Renal pelvis (tissue), 1 donor: ENCODE measurements at regions not wholly inside any gene's neighbourhood (a gene's known extent, or its start where the extent isn't known, plus 50 kb on each side); places are given as distances from the start of the nearest gene placed in this dataset.
A peak's percentile ranks its signal among the peaks of the same experiment; 100 is the strongest.

ENCODE experiments used
- DNase-seq: peaks from one replicate; pipeline ENCODE4 v3.0.0-alpha.2; 2013

- DNase-seq: no peak
These were observed 298.9 kb downstream of the SHOX2 start for GRCh38 chr3:157807280-157807679.

DNA sequence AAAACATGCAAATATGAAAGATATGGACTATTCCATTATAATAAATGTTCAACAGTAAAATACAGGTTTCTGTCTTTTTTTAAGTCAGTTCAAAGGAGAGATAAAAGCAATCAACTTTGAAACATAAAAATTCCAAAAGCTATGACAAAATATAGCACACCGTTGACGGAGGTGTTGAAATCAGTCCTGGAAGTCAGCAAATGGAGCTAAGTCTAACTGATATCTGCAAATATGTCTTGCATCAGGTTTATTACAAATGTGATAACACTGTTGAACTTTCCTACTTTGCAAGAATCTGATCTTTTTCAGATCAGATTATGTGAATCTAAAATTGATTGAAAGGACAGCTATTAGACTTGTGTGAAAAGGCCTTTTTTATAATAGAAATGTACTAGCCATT is 300.7 kb downstream of the SHOX2 start:
- DNase-seq: no peak

- no peak for DNase-seq
These were observed 291.6 kb upstream of the VEPH1 start for GRCh38 chr3:157794771-157795170.

GRCh38 chr3:157793745-157794144 is 290.5 kb upstream of the VEPH1 start:
- DNase-seq: no peak

DNA sequence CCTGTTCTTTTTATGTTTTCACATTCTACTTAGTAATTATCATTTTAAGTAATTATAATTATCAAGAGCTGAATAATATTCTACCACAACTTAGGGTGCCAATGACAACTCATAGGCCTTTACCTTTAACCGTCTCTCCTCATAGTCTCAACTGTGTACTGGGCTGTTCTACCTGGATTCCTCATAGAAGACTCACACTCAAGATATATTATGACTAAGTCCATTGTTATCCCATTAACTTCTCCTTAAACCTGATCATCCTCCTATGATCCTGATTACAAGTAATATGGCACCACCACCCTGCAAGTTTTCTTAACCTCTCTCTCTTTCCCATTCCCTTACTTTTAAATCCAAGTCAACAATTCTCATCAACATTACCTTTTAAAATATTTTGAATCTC is 285.9 kb upstream of the VEPH1 start:
- no peak for DNase-seq

DNA sequence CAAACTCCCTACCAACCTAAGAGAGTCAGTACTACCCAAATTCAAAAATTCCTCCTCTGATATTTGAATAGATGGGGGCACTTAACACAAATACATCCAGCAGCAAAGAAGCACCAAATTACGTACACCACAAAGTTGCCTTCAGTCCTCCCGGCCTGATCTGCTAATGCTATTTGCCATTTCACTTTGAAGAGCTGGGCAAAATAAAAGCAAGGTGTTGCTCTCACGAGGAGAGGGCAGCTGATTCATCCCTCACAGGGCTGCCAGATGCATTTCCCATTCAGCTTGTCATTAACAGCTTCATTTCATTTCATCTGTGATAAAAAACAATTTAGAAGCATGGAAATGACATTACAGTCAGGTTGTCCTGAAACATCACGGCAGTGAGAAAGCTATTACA is 283.4 kb upstream of the VEPH1 start:
- no peak for DNase-seq

DNA sequence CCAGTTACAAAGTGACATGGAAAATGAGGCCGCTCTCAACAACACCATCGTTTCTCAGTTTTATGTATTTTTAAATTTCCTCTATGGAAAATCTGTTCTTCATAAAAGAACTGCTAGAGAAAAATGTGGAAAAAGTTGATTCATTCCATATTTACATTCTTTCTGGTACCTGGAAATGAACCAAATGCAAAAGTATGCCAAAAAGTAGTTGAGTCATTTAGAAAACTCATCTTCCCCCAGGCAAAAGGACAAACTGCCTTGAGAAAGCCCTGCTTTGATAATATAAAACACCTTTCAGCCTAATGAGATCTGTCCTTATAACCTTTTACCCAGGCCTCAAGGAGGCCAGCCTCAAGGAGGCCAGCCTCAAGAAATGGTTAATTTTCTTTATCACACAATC is 283.0 kb upstream of the VEPH1 start:
- DNase-seq: no peak

- DNase-seq: no peak
These were observed 282.0 kb upstream of the VEPH1 start for GRCh38 chr3:157785102-157785826.

DNA sequence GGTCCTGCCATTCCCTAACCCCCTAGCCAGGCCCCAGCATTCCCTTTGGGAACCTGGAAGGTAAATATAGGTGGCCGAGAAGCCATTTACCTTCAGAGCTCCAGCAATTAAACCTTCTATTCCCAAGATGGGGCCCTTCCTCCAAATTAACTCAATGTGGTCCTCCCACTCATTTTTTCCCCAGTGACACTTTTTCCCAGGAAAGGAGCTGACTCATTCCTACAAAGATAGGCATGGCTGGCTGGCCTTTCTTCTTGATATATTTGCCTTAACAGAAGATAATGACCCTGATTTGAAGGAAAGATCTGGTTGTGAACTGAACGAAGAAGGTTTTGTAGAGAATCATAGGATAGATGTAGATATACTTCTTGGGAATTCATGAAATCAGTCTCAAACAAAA is 279.0 kb upstream of the VEPH1 start:
- no peak for DNase-seq

- no peak for DNase-seq
These were observed 273.6 kb upstream of the VEPH1 start for GRCh38 chr3:157776861-157777260.

- no peak for DNase-seq
These were observed 272.2 kb upstream of the VEPH1 start for GRCh38 chr3:157775446-157775845.

DNA sequence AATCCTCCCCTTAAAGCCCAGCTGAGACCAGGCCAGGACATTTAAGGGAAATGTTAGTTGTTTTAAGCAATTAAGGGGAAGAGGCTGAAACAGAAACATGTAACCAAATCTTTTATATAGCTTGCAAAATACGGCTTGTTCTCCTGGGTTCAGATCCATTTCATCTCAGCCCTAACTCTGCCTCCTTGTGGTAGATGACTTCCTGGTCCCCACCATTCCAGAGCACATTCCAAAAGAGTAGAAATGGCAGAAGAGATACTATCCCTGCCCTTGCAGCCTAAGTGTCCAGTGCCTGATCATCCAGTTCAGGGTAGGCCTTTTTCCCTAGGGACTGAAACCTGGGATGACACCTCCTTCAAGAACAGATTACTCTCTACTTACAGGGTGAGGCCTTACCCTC is 266.2 kb upstream of the VEPH1 start:
- no peak for DNase-seq

- DNase-seq: no peak
These were observed 264.4 kb upstream of the VEPH1 start for GRCh38 chr3:157767607-157768006.

GRCh38 chr3:157763644-157764043 is 260.4 kb upstream of the VEPH1 start:
- no peak for DNase-seq

DNA sequence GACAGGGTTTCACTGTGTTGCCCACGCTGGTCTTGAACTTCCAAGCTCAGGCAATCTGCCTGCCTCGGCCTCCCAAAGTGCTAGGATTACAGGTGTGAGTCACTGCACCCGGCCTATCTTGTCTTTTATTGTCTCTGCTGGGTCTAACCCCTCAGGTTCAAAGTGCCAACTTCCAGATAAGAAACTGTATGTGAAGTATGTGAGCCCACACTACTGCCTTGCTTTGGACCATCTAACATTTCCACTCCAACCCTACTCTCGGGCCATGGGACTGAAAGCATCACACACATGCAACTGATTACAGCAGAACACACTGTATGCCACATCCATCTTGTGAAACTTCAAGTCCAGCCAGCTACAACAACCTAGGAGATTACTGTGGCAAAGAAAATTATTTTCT is 256.1 kb upstream of the VEPH1 start:
- no peak for DNase-seq

GRCh38 chr3:157755233-157755632 is 252.0 kb upstream of the VEPH1 start:
- no peak for DNase-seq

- DNase-seq: peak; percentile 8
These were observed 251.2 kb upstream of the VEPH1 start for GRCh38 chr3:157754451-157754850.

GRCh38 chr3:157753787-157754136 is 250.5 kb upstream of the VEPH1 start:
- no peak for DNase-seq

DNA sequence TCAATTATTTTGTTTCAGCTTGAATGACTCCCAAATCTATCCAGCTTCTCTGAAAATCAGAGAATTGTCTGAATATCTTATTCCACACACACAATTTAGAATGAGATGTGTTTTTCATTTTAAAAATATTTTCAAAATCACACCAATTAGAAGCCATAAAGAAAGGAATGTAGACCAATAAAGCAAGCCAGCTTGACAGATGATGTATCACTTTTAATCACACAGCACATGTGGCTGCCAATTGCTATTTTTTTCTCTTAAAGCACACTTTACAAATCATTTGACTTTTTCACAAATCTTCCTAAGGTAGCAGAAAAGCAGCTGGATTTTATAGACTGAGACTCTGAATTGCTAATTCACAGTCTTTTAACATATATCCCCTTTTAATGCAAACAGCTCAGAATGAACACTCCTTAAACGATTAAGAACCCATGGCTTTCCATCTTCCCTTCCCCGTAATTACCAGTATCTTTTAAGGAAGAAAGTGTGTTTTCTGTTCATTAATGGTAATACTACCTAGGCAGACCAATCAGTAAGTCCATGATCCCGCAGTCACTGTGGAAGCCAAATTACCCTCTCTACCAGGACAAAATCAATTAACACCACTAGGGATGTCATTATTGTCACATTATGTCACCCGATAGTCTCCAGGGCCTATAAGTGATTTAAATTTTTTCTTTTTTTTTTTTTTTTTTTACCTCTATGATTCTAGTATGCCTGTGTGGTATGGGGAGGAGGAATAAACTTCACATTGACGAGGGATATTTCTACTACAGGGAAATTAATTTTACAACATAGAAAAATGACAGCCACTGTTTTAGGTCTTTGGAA is 250.0 kb upstream of the VEPH1 start:
- no peak for DNase-seq

DNA sequence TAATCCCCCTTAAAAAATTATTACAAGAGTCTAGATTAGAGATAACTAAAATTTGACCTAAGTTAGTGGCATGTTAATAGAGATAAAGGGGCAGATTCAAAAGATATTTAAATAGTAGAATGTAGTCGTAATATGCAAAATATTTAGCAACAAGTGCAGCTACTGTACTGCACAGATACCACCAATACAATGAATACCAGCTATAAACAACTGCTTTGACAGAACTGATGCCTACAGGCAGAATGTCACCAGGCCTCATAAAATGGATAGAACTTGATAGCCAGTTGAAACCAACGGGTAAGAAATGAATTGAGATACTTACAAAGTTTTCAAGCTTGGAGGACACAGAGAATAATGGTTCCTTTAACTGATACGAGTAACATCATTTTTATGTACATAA is 249.3 kb upstream of the VEPH1 start:
- no peak for DNase-seq

DNA sequence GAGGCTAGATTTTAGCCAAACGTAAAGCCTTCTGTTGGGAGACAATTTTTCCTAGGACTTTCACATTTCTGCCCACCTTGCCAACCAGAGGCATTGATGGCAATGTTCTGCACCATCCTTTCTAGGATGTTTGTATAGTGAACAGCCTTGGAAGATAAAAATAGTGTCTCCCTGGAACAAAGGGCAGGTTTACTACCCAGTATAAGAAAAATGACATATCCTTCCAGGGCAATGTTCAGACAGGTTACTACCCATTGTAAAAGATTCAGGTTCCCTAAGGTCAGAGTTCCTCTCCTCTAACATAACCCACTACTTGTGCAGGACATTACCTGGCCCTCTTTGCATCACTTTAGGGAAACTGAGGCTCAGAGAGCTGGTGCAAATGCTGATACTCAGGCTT is 248.2 kb upstream of the VEPH1 start:
- no peak for DNase-seq

- peak; percentile 10 for DNase-seq
These were observed 243.2 kb upstream of the VEPH1 start for GRCh38 chr3:157746391-157746790.

DNA sequence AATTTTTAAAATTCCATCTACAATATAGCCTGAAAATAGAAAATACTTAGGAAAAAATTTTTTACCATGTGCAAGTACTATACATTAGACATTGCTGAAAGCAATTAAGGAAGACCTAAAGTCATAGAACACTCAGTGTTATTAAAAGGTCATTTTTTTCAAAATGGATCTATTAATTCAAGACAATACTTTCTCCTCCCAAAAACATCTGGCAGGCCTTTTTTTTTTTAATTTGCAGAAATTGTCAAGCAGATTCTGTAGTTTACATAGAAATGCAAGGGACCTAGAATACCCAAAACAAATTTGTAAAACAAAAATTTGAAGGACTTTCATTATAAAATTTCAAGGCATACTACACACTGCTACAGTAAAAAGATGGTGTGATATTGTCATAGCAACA is 238.4 kb upstream of the VEPH1 start:
- DNase-seq: no peak

- DNase-seq: no peak
These were observed 235.2 kb upstream of the VEPH1 start for GRCh38 chr3:157738441-157738840.
